HUES6 (cell line): ENCODE measurements at regions not wholly inside any gene's neighbourhood (a gene's known extent, or its start where the extent isn't known, plus 50 kb on each side); places are given as distances from the start of the nearest gene placed in this dataset.

Source experiments
- H3K27ac ChIP-seq: 2 replicates; pipeline ENCODE4 v1.7.0; 2013; ENCODE audit warnings: low read depth, mild to moderate bottlenecking, low read length, inconsistent platforms
- H3K27me3 ChIP-seq: 2 replicates; pipeline ENCODE4 v1.6.1; 2013; ENCODE audit warnings: low read length; ENCODE audit not compliant: control insufficient read depth, insufficient read depth
- H3K36me3 ChIP-seq: 2 replicates; pipeline ENCODE4 v1.6.1; 2013; ENCODE audit warnings: low read length; ENCODE audit not compliant: control insufficient read depth, insufficient read depth
- H3K4me1 ChIP-seq: 2 replicates; pipeline ENCODE4 v1.6.1; 2013; ENCODE audit warnings: low read length; ENCODE audit not compliant: control insufficient read depth, insufficient read depth
- H3K4me3 ChIP-seq: 2 replicates; pipeline ENCODE4 v1.5.1; 2013; ENCODE audit warnings: low read depth, low read length
- H3K9ac ChIP-seq: one replicate; pipeline ENCODE4 v1.6.1; 2013; ENCODE audit warnings: mild to moderate bottlenecking, low read length
- H3K9me3 ChIP-seq: 2 replicates; pipeline ENCODE4 v1.6.1; 2013; ENCODE audit warnings: low read depth, low read length; ENCODE audit not compliant: control insufficient read depth, insufficient read depth

DNA sequence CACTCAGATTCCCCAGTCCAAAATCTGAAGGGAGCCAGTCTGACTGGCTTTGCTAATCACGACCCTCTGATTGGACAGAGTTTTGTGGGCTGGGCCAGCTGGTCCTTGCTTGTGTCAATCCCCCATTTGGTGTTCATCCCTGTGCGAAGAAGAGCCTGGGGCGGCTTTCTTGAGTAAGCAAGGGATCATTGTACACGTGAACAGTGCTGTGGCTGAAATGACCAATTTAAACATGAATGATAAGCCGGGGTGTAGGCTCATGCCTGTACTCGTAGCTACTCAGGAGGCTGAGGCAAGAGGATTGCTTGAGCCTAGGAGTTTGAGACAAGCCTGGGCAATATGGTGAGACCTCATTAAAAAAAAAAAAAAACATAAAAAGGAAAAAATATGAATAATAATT is 379.1 kb downstream of the RAPGEF2 start:
- no peak overlapping the region for H3K27ac ChIP-seq
- H3K4me3 ChIP-seq: no peak overlapping the region
- H3K9me3 ChIP-seq: no peaks in the 10 kb centered on the region
- peaks cover 16% of the 10 kb centered on the region for H3K4me1 ChIP-seq
- H3K27me3 ChIP-seq: no peaks in the 10 kb centered on the region
- H3K36me3 ChIP-seq: no peaks in the 10 kb centered on the region
- H3K9ac ChIP-seq: no peak overlapping the region

DNA sequence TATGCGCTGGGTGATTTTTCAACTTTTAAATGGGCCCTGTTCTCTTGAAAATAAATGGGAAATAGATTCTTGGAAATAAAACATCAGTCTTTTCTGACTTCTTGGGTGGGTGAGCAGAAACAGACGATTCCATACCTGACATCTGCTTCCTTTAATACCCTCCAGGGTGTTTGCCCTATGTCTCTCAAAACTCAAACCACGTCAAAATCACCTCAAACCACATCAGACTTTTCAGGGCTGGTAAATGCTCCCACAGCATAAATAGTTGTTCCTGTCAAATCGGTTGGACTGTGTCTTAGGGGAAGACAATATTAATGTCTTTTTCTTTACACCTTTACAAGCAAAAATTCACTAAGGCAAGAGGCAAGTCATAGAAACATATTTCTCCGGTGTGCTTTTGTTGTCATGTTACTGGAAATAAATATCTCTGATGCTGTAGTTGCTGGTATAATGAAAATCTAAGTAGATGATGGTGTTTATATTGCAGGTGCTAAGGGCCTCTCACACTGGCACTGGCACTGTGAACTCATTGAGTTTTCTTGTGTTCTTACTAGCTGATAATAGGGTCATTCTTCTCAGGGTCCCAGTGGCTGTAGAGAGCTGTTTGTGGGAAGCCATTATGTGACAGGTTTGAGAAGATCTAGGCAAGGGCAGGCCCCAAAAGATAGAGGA is 380.4 kb downstream of the RAPGEF2 start:
- Histone ChIP-seq H3K36me3 (no peaks in the 10 kb centered on the region), H3K4me1 (peaks cover 21% of the 10 kb centered on the region), H3K9me3 (no peaks in the 10 kb centered on the region), H3K9ac (no peak overlapping the region), H3K27ac (no peak overlapping the region), H3K27me3 (no peaks in the 10 kb centered on the region), H3K4me3 (no peak overlapping the region)

DNA sequence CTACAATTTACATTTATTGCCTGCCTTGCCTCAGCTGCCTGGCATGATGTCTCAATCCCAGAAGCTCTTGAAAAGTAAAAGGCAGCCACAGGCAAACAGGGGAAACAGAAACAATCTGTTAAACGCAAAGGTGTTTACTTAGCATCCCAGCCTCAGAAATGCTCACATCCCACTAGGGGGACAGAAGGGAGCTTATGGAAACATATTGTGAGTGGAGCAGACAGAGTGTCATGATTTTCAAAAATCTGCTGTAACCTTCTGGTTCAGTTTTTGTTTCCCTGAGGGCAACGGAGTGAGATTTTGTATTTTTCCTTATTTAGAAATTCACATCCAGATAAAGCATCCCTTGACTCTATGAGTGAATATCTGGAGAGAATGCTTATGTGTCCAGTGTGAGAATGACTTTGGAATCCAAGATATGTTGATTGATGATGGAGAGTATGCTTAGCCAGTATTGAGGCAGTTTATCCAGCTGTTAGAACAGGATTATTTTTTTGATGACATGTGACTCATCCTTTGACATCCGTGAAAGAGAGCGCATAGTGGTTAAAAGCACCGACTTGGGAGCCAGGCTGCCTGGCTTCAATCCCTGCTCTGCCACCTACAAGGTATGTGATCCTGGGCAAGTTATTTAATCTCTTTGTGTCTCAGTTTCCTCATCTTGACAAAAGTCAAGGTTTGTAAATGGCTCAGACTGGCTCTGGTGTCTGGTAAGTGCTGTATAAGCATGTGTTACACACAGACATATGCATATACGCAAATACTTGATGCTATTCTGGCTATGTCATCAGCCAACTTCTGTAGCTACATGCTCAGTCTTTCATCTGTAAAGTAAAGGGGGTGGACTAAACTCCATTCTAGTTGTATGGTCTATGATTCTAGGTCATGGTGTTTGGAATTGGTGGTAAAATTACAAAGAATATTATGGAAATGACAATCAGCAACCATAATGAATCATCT is 381.2 kb downstream of the RAPGEF2 start:
- Histone ChIP-seq H3K4me1 (peaks cover 21% of the 10 kb centered on the region), H3K9me3 (no peaks in the 10 kb centered on the region), H3K4me3 (no peak overlapping the region), H3K27me3 (no peaks in the 10 kb centered on the region), H3K36me3 (no peaks in the 10 kb centered on the region), H3K27ac (no peak overlapping the region), H3K9ac (no peak overlapping the region)

DNA sequence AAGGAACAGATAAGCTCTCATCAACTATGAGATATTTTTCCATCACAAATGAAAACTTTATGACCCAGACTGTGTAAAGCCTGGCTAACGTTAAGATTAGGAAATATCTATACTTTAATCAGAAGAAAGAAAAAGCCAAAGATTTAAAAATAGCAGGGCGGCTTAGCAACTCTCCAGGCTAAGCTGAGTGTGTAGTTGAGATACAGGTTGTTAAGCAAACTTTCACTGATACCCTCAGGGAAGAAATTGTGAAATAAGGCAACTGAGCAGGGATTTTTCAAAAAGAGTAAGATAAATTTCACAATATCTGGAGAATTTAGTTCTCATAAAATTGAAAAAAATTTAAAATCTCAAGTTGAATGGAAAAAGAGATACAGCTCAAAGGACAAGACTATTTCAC is 382.0 kb downstream of the RAPGEF2 start:
- H3K27ac ChIP-seq: no peak overlapping the region
- H3K9ac ChIP-seq: no peak overlapping the region
- H3K27me3 ChIP-seq: no peaks in the 10 kb centered on the region
- no peak overlapping the region for H3K4me3 ChIP-seq
- no peaks in the 10 kb centered on the region; the same call in 1 of the 2 replicates for H3K9me3 ChIP-seq
- H3K36me3 ChIP-seq: no peaks in the 10 kb centered on the region
- H3K4me1 ChIP-seq: peaks cover 21% of the 10 kb centered on the region

DNA sequence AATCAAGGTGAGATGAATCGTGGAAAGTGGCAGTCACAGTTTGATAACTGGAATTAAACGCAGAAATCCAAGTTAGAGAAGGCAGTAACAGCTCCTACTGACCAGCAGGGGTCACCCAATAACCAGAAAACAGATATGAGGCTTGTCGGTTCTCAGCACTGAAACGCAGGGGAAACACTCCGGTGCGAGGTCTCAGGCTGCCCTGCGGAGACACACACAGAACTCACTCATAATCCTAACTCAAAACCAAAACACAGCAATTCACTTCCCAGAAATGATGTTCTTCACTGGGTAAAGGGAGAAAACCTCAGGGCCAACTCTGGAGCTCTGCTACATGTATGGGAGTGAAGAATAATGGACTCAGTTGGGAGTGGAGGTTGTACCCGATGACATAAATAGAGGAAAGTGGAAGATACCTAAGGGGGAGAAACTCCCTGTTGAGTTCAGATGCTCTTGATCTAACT is 384.4 kb downstream of the RAPGEF2 start:
- Histone ChIP-seq H3K4me3 (no peak overlapping the region), H3K9ac (no peak overlapping the region)

DNA sequence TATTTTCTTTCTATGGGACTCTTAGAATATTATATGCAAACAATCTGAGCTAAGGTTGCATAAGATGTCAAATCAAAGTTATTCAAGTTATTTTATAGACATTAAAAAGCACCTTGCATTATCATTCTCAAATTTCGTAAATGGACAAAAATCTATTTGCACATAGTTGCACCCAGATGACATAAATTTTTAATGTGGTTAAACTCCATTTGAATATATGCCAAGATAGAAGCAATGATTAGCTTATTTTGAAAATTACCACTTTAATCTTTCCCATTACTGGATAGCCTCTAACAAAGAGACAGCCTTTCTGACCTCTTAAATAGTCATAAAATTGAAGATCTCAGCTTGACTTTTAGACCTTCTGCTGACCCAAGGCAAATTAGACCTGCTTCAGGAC is 386.8 kb downstream of the RAPGEF2 start:
- Histone ChIP-seq H3K27ac (no peak overlapping the region), H3K27me3 (no peaks in the 10 kb centered on the region), H3K9me3 (peaks cover 44% of the 10 kb centered on the region)

More for the DNA sequence above, 384.4 kb downstream of the RAPGEF2 start:
- peaks cover under 1% of the 10 kb centered on the region; the same call in 1 of the 2 replicates for H3K36me3 ChIP-seq
- H3K9me3 ChIP-seq: peaks cover 23% of the 10 kb centered on the region
- peaks cover 21% of the 10 kb centered on the region for H3K4me1 ChIP-seq
- no peak overlapping the region for H3K27ac ChIP-seq
- H3K27me3 ChIP-seq: no peaks in the 10 kb centered on the region

DNA sequence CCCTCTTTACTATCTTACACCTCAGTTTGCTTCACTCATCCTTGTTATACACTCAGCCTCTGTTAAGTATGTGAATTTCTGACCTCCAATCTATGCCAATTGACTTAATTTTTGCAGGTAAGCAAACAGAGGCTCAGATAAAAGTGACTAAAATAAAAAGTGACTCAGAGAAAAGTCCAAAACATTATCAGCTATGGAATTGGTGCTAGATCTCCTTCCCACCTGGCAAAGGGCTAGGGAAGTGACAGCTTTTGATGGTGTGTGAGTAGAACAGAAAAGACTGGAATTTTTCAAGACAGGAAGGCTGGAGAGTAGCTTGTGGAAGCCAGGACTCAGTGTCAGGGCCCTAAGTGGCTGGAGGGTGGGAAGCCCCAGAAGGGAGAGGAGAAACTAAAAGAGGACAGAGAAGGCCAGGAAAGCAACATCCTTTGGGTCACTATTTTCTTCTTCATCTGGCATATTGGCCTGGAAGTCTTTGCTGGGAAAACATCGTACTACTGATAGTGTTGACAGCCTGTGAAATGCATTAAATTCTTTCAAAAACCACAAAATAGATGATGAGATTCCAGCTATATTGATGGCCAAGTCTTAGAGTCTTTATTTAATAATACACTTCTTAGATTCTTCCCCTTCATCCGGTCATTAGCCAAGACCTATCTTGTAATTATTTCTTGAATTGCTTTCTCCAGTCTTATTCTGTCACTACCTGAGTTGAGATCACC is 392.8 kb downstream of the RAPGEF2 start:
- Histone ChIP-seq H3K4me1 (peaks cover 4% of the 10 kb centered on the region; the same call in 1 of the 2 replicates), H3K9me3 (peaks cover 37% of the 10 kb centered on the region), H3K27ac (no peak overlapping the region), H3K36me3 (peaks cover 4% of the 10 kb centered on the region; the same call in 1 of the 2 replicates), H3K9ac (no peak overlapping the region), H3K27me3 (no peaks in the 10 kb centered on the region), H3K4me3 (no peak overlapping the region)

More for the DNA sequence above, 386.8 kb downstream of the RAPGEF2 start:
- Histone ChIP-seq H3K4me1 (peaks cover 15% of the 10 kb centered on the region), H3K4me3 (no peak overlapping the region), H3K9ac (no peak overlapping the region), H3K36me3 (peaks cover 4% of the 10 kb centered on the region; the same call in 1 of the 2 replicates)

DNA sequence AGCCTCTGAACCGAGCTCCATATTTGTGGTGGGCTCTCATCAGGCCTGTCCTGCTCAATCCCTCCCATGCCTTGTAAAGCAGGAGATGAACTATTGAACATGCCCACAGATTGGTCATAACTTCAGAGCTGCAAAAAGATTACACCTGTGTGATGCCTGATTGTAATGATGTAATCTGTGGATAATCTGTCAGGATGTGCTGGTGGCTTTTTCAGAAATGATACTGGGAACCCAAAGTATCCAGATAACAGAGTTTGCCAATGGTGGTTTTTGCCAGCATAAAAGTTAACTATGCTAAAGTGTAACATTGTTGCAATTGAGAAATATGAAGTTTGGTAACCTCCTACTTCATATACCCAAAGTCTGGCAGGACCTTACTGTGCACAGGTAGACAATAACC is 393.4 kb downstream of the RAPGEF2 start:
- Histone ChIP-seq H3K27ac (no peak overlapping the region), H3K9me3 (peaks cover 32% of the 10 kb centered on the region), H3K9ac (no peak overlapping the region), H3K4me3 (no peak overlapping the region), H3K36me3 (peaks cover 4% of the 10 kb centered on the region; the same call in 1 of the 2 replicates), H3K4me1 (peaks cover 4% of the 10 kb centered on the region; the same call in 1 of the 2 replicates), H3K27me3 (no peaks in the 10 kb centered on the region)

DNA sequence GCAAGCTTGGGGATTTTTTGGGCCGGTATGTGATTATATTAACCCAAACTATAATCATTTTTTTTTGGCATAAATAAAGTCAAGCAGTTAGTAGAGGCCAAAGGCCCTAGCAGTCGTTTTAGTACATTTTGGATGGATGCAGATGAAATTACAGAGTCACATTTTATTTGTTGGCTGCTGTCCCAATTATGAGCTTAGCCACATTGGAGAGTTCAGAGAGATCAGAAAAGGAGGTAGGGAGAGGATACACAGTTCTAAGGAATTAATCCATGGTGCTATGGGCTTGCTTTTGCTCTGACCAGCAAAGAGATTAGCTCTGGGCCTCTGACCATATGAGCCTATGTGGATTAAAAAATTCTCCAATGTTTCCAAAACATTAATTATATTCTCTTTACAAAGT is 395.1 kb downstream of the RAPGEF2 start:
- H3K4me1 ChIP-seq: peaks cover 11% of the 10 kb centered on the region
- peaks cover 15% of the 10 kb centered on the region for H3K9me3 ChIP-seq
- no peak overlapping the region for H3K9ac ChIP-seq
- H3K27me3 ChIP-seq: no peaks in the 10 kb centered on the region
- no peak overlapping the region for H3K27ac ChIP-seq
- no peak overlapping the region for H3K4me3 ChIP-seq
- no peaks in the 10 kb centered on the region for H3K36me3 ChIP-seq

DNA sequence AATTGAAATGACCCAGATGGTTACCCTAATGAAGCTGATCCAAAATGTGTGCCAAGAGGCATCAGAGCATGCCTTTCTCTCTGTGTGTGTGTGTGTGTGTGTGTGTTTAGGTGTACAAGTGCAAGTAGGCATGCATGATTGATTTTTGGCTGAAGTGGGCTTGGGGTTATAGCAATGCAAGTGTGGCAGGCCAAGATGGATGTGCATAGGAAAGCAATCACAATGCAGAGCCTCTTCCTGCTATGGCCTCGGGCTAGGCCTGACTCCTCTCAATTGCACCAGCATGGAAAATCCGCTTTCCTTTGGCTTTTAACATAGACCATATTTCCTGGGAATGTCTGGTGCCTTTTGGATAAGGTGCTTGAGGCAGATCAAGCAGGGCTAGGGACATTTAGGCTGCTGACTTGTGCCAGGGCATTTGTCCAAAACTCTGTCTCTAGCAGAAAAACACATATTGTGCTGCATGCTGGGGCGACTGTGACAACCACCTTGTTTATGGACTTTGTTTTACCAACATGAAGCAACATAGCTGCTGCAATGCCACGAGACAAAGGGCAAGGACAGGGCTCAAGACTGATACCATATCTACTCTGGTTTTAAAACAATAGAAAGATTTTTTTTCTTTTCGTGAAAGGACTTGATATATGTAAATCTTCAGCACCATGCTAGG is 395.7 kb downstream of the RAPGEF2 start:
- no peak overlapping the region for H3K27ac ChIP-seq
- H3K27me3 ChIP-seq: no peaks in the 10 kb centered on the region
- peaks cover 8% of the 10 kb centered on the region; the same call in 1 of the 2 replicates for H3K9me3 ChIP-seq
- H3K4me3 ChIP-seq: no peak overlapping the region
- H3K4me1 ChIP-seq: peaks cover 13% of the 10 kb centered on the region
- H3K9ac ChIP-seq: no peak overlapping the region
- H3K36me3 ChIP-seq: no peaks in the 10 kb centered on the region
